Naive thymus-derived CD8-positive, alpha-beta T cell (primary cell): ENCODE measurements at regions not wholly inside any gene's neighbourhood (a gene's known extent, or its start where the extent isn't known, plus 50 kb on each side); places are given as distances from the start of the nearest gene placed in this dataset.
"Not testable (repeated sequence)": the region's sequence is repeated elsewhere in the genome, so short reads cannot be mapped to it uniquely, and the experiment has no call there.

Experiments
- ATAC-seq, 2 donors: fragments of 150-1000 bp; cut with Tn5 transposase in 1 of 2; sonication (Bioruptor Pico), chemical (Tn5 transposase) in 1 of 2; 1 replicate in 1 of 2; 2 replicates in 1 of 2; pipeline ENCODE4 v1.10.0; 2021; ENCODE audit warnings: mild to moderate bottlenecking in 2 of 2, moderate library complexity in 2 of 2
- POLR2A ChIA-PET: fragments of 350-600 bp; sonication (Branson Sonifier 250); formaldehyde crosslinking; loops from one replicate; lab custom pipeline; 2021; ENCODE audit warnings: antibody characterized with exemption; lab: Charles Lee
- DNase-seq, 10 donors: peaks; one replicate each; pipeline versions ENCODE4 v3.0.0 to v3.0.0-alpha.2; 2020 to 2022
- H3K27ac Mint-ChIP-seq, 10 donors: one replicate each; pipeline ENCODE4 v1.8.0; 2020 to 2022; ENCODE audit warnings: mild to moderate bottlenecking in 10 of 10, mixed read lengths in 10 of 10, moderate library complexity in 4 of 10, inconsistent platforms in 1 of 10
- H3K27me3 Mint-ChIP-seq, 5 donors: one replicate each; pipeline ENCODE4 v1.8.0; 2021 to 2022; ENCODE audit warnings: mixed read lengths in 5 of 5
- H3K36me3 Mint-ChIP-seq, 3 donors: one replicate each; pipeline ENCODE4 v1.8.0; 2020 to 2022; ENCODE audit warnings: mixed read lengths in 3 of 3, mild to moderate bottlenecking in 2 of 3, inconsistent platforms in 1 of 3
- H3K4me1 Mint-ChIP-seq, 4 donors: one replicate each; pipeline ENCODE4 v1.8.0; 2021 to 2022; ENCODE audit warnings: mixed read lengths in 4 of 4
- H3K4me3 Mint-ChIP-seq, 10 donors: one replicate each; pipeline ENCODE4 v1.8.0; 2020 to 2022; ENCODE audit warnings: mild to moderate bottlenecking in 10 of 10, mixed read lengths in 10 of 10, moderate library complexity in 6 of 10, inconsistent platforms in 1 of 10
- H3K9me3 Mint-ChIP-seq, 9 donors: one replicate each; pipeline ENCODE4 v1.8.0; 2020 to 2022; ENCODE audit warnings: mixed read lengths in 9 of 9, mild to moderate bottlenecking in 3 of 9, inconsistent platforms in 1 of 9, moderate library complexity in 1 of 9

DNA sequence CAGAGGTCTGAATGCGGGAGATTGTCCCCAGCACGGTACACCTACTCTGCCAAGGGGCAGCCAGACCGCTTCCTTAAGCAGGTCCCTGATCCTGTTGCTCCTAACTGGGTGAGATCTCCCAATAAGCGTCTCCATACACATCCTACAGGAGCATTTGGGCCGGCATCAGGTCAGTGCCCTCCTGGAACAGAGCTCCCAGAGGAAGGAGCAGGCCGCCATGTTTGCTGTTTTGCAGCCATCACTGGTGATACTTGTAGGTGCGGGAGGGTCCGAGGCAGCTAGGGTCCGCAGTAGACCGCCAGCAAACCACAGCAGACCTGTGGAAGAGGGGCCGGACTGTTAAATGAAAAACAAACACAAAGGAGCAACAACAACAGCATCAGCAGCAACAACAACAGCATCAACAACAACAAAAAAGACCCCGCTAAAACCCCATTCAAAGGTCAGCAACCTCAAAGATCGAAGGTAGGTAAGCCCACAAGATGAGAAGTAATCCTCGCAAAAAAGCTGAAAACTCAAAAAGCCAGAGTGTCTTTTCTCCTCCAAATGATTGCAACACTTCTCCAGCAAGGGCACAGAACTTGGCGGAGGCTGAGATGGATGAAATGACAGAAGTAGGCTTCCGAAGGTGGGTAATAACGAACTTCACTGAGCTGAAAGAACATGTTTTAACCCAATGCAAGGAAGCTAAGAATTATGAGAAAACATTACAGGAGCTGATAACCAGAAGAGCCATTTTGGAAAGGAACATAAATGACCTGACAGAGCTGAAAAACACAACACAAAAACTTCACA lies 79.0 kb upstream of the CDH7 start:
- no peak overlapping the region for H3K27ac Mint-ChIP-seq
- DNase-seq: no peak
- no peak for ATAC-seq
- peaks cover 0 to 25% (median 14%) of the 10 kb centered on the region in 9 donors for H3K9me3 Mint-ChIP-seq
- H3K36me3 Mint-ChIP-seq: no peaks in the 10 kb centered on the region
- POLR2A ChIA-PET: no interaction called here
- H3K27me3 Mint-ChIP-seq: no peaks in the 10 kb centered on the region
- no peaks in the 10 kb centered on the region for H3K4me1 Mint-ChIP-seq
- no peak overlapping the region for H3K4me3 Mint-ChIP-seq

DNA sequence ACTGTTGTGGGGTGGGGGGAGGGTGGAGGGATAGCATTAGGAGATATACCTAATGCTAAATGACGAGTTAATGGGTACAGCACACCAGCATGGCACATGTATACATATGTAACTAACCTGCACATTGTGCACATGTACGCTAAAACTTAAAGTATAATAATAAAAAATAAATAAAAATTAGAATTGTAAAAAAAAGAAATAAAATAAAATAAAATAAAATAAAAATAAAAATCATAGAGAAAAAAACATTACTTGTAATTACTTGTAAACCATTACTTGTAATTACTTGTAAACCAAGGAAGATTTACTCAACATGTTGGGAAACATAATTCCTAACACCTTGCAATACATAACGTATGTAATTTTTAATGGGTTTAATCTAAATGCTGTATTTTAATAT lies 80.7 kb upstream of the CDH7 start:
- H3K27me3 Mint-ChIP-seq, H3K4me3 Mint-ChIP-seq, H3K4me1 Mint-ChIP-seq, ATAC-seq, POLR2A ChIA-PET, DNase-seq, H3K27ac Mint-ChIP-seq, H3K36me3 Mint-ChIP-seq: not testable (repeated sequence)
- peaks cover 0 to 25% (median 14%) of the 10 kb centered on the region in 9 donors for H3K9me3 Mint-ChIP-seq

GRCh38 chr18:65661391-65661790 lies 89.4 kb upstream of the CDH7 start:
- no peak for DNase-seq
- ATAC-seq: no peak
- Mint-ChIP-seq H3K27ac (no peak overlapping the region), H3K4me3 (no peak overlapping the region), H3K9me3 (peaks cover 0 to 20% (median 8%) of the 10 kb centered on the region in 9 donors), H3K4me1 (no peaks in the 10 kb centered on the region), H3K27me3 (no peaks in the 10 kb centered on the region), H3K36me3 (no peaks in the 10 kb centered on the region)
- POLR2A ChIA-PET: no interaction called here

DNA sequence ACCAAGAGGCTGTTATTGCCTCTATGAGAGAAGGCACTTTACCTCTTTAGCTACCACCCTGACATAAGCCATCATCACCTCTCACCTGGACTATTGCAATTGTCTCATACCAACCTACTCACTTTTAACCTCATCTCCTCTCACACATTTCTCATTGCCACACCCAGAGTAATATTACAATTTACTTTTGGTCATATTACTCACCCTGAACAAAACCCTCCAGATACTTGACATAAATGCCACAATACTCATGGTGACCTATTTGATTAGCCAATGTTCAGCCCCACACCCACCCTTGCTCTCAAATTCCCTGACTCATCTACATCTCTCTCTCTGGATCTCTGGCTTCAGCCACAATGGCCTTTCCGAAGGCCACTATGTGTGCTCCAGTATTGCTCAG lies 90.9 kb upstream of the CDH7 start:
- H3K27ac Mint-ChIP-seq: peak overlapping the region in 1 of 10 donors; percentile 4
- no peak for DNase-seq
- H3K36me3 Mint-ChIP-seq: no peaks in the 10 kb centered on the region
- peaks cover 0 to 20% (median 8%) of the 10 kb centered on the region in 9 donors for H3K9me3 Mint-ChIP-seq
- no peak for ATAC-seq
- POLR2A ChIA-PET: no interaction called here
- H3K4me3 Mint-ChIP-seq: no peak overlapping the region
- H3K4me1 Mint-ChIP-seq: no peaks in the 10 kb centered on the region
- no peaks in the 10 kb centered on the region for H3K27me3 Mint-ChIP-seq

- DNase-seq (no peak), ATAC-seq (no peak)
- no peak overlapping the region for H3K27ac Mint-ChIP-seq
- peaks cover 0 to 23% (median 7%) of the 10 kb centered on the region in 9 donors for H3K9me3 Mint-ChIP-seq
- no peaks in the 10 kb centered on the region for H3K4me1 Mint-ChIP-seq
- no peaks in the 10 kb centered on the region for H3K36me3 Mint-ChIP-seq
- no peak overlapping the region for H3K4me3 Mint-ChIP-seq
- POLR2A ChIA-PET: no interaction called here
- H3K27me3 Mint-ChIP-seq: no peaks in the 10 kb centered on the region
Observed at GRCh38 chr18:65659312-65659711, 91.5 kb upstream of the CDH7 start.

DNA sequence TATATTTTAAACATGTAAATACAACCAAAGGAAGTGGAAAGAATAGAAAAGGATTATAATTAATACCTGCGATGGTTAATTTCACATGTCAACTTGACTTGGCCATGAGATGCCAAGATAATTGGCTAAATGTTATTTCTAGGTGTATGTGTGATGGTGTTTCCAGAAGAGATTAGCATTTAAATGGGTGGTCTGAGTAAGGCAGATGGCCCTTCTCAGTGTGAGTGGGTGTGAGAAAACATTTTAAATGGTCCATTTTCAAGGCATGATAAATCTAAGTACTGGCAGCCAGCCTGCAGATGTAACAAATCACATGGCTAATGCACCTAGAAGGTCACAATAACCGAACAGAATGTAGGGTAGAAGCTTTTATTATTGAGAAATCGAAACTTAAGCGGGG lies 99.6 kb upstream of the CDH7 start:
- DNase-seq (no peak), ATAC-seq (no peak)
- Mint-ChIP-seq H3K27me3 (no peaks in the 10 kb centered on the region), H3K27ac (no peak overlapping the region), H3K9me3 (peaks cover 0 to 8% (median 4%) of the 10 kb centered on the region in 9 donors), H3K4me1 (no peaks in the 10 kb centered on the region), H3K4me3 (no peak overlapping the region), H3K36me3 (no peaks in the 10 kb centered on the region)
- POLR2A ChIA-PET: no interaction called here

DNA sequence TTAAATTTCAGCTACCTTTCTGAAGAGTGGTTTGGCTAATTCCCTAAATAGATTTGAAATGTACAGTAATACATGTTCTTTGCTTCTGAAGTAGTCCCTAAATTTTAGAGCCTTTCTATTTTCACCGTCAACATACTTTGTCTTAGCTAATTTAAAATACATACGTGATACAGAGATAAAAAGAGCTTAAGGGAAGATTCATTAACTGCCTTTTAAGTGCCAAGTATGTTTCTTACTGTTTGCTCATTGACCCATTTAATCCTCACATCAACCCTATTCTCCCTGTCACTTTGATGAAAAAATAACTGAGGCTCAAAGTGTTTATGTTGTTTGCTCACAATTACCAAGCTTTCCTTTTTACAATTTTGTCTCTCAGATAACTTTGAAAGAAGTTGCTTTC lies 118.6 kb upstream of the CDH7 start:
- H3K4me1 Mint-ChIP-seq: no peaks in the 10 kb centered on the region
- no peak overlapping the region for H3K4me3 Mint-ChIP-seq
- POLR2A ChIA-PET: no interaction called here
- H3K27ac Mint-ChIP-seq: no peak overlapping the region
- no peaks in the 10 kb centered on the region for H3K27me3 Mint-ChIP-seq
- no peaks in the 10 kb centered on the region for H3K36me3 Mint-ChIP-seq
- ATAC-seq (no peak), DNase-seq (no peak)
- peaks cover 0 to 11% (median 6%) of the 10 kb centered on the region in 9 donors for H3K9me3 Mint-ChIP-seq

DNA sequence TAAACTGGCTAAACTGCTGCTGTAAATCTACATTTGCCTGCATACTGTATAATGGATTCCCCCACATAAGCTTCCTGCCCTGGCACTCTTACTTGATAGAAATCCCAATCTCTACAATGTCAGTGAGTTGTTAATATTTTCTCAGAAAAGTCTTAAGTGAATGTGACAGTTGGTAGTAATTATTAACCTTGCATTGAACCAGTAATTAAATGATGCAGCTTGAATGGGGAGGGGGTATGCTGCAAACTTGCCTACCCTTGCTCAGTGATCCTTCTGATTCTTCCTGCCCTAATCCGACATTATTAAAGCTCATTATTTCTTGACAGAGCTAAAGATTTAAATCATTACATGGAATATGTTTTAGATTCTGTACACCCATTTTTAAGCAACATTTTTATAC lies 119.0 kb upstream of the CDH7 start:
- H3K27ac Mint-ChIP-seq: no peak overlapping the region
- no peak overlapping the region for H3K4me3 Mint-ChIP-seq
- H3K36me3 Mint-ChIP-seq: no peaks in the 10 kb centered on the region
- peaks cover 0 to 11% (median 6%) of the 10 kb centered on the region in 9 donors for H3K9me3 Mint-ChIP-seq
- H3K27me3 Mint-ChIP-seq: no peaks in the 10 kb centered on the region
- POLR2A ChIA-PET: no interaction called here
- no peaks in the 10 kb centered on the region for H3K4me1 Mint-ChIP-seq
- ATAC-seq (no peak), DNase-seq (no peak)

- POLR2A ChIA-PET: no interaction called here
- DNase-seq (no peak), ATAC-seq (no peak)
- no peaks in the 10 kb centered on the region for H3K4me1 Mint-ChIP-seq
- no peak overlapping the region for H3K4me3 Mint-ChIP-seq
- no peaks in the 10 kb centered on the region for H3K36me3 Mint-ChIP-seq
- no peak overlapping the region for H3K27ac Mint-ChIP-seq
- H3K27me3 Mint-ChIP-seq: no peaks in the 10 kb centered on the region
- peaks cover 0 to 6% (median 2%) of the 10 kb centered on the region in 9 donors for H3K9me3 Mint-ChIP-seq
Observed at GRCh38 chr18:65628390-65628789, 122.4 kb upstream of the CDH7 start.

- H3K9me3 Mint-ChIP-seq: peaks cover 3 to 17% (median 6%) of the 10 kb centered on the region in 9 donors
- ATAC-seq: no peak
- POLR2A ChIA-PET: no interaction called here
- no peak for DNase-seq
- no peaks in the 10 kb centered on the region for H3K36me3 Mint-ChIP-seq
- no peaks in the 10 kb centered on the region for H3K4me1 Mint-ChIP-seq
- no peak overlapping the region for H3K4me3 Mint-ChIP-seq
- H3K27me3 Mint-ChIP-seq: no peaks in the 10 kb centered on the region
- H3K27ac Mint-ChIP-seq: no peak overlapping the region
Observed at GRCh38 chr18:65623676-65624075, 127.1 kb upstream of the CDH7 start.

GRCh38 chr18:65622436-65622835 lies 128.4 kb upstream of the CDH7 start:
- no peaks in the 10 kb centered on the region for H3K27me3 Mint-ChIP-seq
- no peak overlapping the region for H3K27ac Mint-ChIP-seq
- no peak overlapping the region for H3K4me3 Mint-ChIP-seq
- H3K36me3 Mint-ChIP-seq: no peaks in the 10 kb centered on the region
- POLR2A ChIA-PET: no interaction called here
- ATAC-seq: no peak
- DNase-seq: no peak
- H3K9me3 Mint-ChIP-seq: peaks cover 1 to 29% (median 6%) of the 10 kb centered on the region in 9 donors
- H3K4me1 Mint-ChIP-seq: no peaks in the 10 kb centered on the region

DNA sequence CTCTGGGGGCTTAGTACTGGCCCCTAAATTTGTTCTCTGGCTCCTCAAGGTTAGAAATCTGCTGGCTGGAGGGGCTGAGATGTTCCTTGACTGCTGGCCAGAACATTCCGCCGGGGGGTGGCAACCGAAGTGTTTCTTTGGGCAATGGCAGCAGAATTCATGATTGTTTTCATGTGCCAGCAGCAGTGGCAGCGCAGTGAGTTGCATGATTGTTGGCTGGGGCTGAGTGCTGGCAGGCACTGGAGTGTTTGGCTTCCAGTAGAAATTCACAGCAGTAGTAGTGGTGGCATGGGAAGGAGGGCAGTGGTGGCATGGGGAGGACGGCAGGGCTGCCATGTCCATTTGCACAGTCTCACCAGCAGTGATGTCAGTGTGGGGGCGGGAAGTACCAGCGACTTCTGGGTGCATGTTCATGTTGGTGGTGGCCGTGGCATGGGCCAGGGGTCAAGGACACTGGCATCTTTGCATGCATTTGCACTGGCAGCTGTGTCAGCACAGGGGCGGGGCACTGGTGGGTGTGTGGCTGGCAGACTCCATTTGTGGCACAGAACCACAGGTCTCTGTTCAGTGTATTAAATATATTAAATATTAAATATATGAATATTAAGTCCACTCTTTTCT lies 130.6 kb upstream of the CDH7 start:
- DNase-seq: no peak
- Mint-ChIP-seq H3K4me1 (no peaks in the 10 kb centered on the region), H3K27me3 (no peaks in the 10 kb centered on the region), H3K9me3 (peaks cover 1 to 33% (median 6%) of the 10 kb centered on the region in 9 donors), H3K4me3 (no peak overlapping the region), H3K27ac (no peak overlapping the region), H3K36me3 (no peaks in the 10 kb centered on the region)
- POLR2A ChIA-PET: no interaction called here
- no peak for ATAC-seq

GRCh38 chr18:65610939-65611338 lies 139.9 kb upstream of the CDH7 start:
- Mint-ChIP-seq H3K27ac (no peak overlapping the region), H3K27me3 (no peaks in the 10 kb centered on the region), H3K4me3 (no peak overlapping the region), H3K36me3 (no peaks in the 10 kb centered on the region), H3K9me3 (peaks cover 0 to 19% (median 7%) of the 10 kb centered on the region in 9 donors), H3K4me1 (no peaks in the 10 kb centered on the region)
- ATAC-seq (no peak), DNase-seq (no peak)
- POLR2A ChIA-PET: no interaction called here
